ENCODE measurements at regions not wholly inside any gene's neighbourhood (a gene's known extent, or its start where the extent isn't known, plus 50 kb on each side); places are given as distances from the start of the nearest gene placed in this dataset.

- no peak overlapping the region for H3K9ac ChIP-seq (ENCODE audit: low read length)
These were observed 76.6 kb upstream of the OSBPL8 start for GRCh38 chr12:76636121-76636692.

GRCh38 chr12:76637807-76638206 is 78.2 kb upstream of the OSBPL8 start:
- no peaks in the 10 kb centered on the region for H3K79me2 ChIP-seq (ENCODE audit: insufficient read depth, low read length)
- H3K27me3 ChIP-seq (ENCODE audit: low read length): no peaks in the 10 kb centered on the region
- H3F3A ChIP-seq (ENCODE audit: insufficient read depth): no peaks in the 10 kb centered on the region
- H3K9ac ChIP-seq (ENCODE audit: low read length): no peak overlapping the region
- TF ChIP-seq EZH2phosphoT487 (conservative IDR thresholded peaks at IDR 0.05; ENCODE audit: low read length): no peak
- TF ChIP-seq CTCF (IDR thresholded peaks at IDR 0.05; ENCODE audit: insufficient read depth, low read length, poor library complexity, severe bottlenecking): no peak
- H2AFZ ChIP-seq (ENCODE audit: low read depth, low read length, severe bottlenecking): no peak overlapping the region
- H3K4me2 ChIP-seq (ENCODE audit: low read depth, low read length, poor library complexity, severe bottlenecking): no peak overlapping the region
- H3K4me3 ChIP-seq (ENCODE audit: insufficient read depth, low read length, poor library complexity, severe bottlenecking): no peak overlapping the region
- H4K20me1 ChIP-seq (ENCODE audit: low read depth, low read length): no peaks in the 10 kb centered on the region
- H3K27ac ChIP-seq (ENCODE audit: low read depth, low read length): no peak overlapping the region
- no peaks in the 10 kb centered on the region for H3K9me3 ChIP-seq (ENCODE audit: insufficient read depth, low read length)
- no peaks in the 10 kb centered on the region for H3K36me3 ChIP-seq (ENCODE audit: low read length)
- H3K9me2 ChIP-seq (replicated peaks; ENCODE audit: insufficient read depth, low read length): no peaks in the 10 kb centered on the region

More at GRCh38 chr12:76636121-76636692, 76.6 kb upstream of the OSBPL8 start:
- H3K27ac ChIP-seq (ENCODE audit: low read depth, low read length): no peak overlapping the region
- H3K4me3 ChIP-seq (ENCODE audit: insufficient read depth, low read length, poor library complexity, severe bottlenecking): no peak overlapping the region
- H3K79me2 ChIP-seq (ENCODE audit: insufficient read depth, low read length): no peaks in the 10 kb centered on the region
- H3K9me2 ChIP-seq (replicated peaks; ENCODE audit: insufficient read depth, low read length): no peaks in the 10 kb centered on the region
- H4K20me1 ChIP-seq (ENCODE audit: low read depth, low read length): no peaks in the 10 kb centered on the region
- TF ChIP-seq CTCF (IDR thresholded peaks at IDR 0.05; ENCODE audit: insufficient read depth, low read length, poor library complexity, severe bottlenecking): no peak
- no peak for TF ChIP-seq EZH2phosphoT487 (conservative IDR thresholded peaks at IDR 0.05; ENCODE audit: low read length)
- H3F3A ChIP-seq (ENCODE audit: insufficient read depth): no peaks in the 10 kb centered on the region
- no peaks in the 10 kb centered on the region for H3K36me3 ChIP-seq (ENCODE audit: low read length)
- no peaks in the 10 kb centered on the region for H3K9me3 ChIP-seq (ENCODE audit: insufficient read depth, low read length)
- no peak overlapping the region for H3K4me2 ChIP-seq (ENCODE audit: low read depth, low read length, poor library complexity, severe bottlenecking)
- no peak overlapping the region for H2AFZ ChIP-seq (ENCODE audit: low read depth, low read length, severe bottlenecking)
- H3K27me3 ChIP-seq (ENCODE audit: low read length): no peaks in the 10 kb centered on the region

GRCh38 chr12:76639646-76640045 is 80.1 kb upstream of the OSBPL8 start:
- Histone ChIP-seq H2AFZ (ENCODE audit: low read depth, low read length, severe bottlenecking) (no peak overlapping the region), H3K9me3 (ENCODE audit: insufficient read depth, low read length) (no peaks in the 10 kb centered on the region), H3K9me2 (replicated peaks; ENCODE audit: insufficient read depth, low read length) (no peaks in the 10 kb centered on the region), H4K20me1 (ENCODE audit: low read depth, low read length) (no peaks in the 10 kb centered on the region), H3K27me3 (ENCODE audit: low read length) (no peaks in the 10 kb centered on the region), H3K4me3 (ENCODE audit: insufficient read depth, low read length, poor library complexity, severe bottlenecking) (no peak overlapping the region), H3K4me2 (ENCODE audit: low read depth, low read length, poor library complexity, severe bottlenecking) (no peak overlapping the region), H3K27ac (ENCODE audit: low read depth, low read length) (no peak overlapping the region), H3F3A (ENCODE audit: insufficient read depth) (no peaks in the 10 kb centered on the region), H3K9ac (ENCODE audit: low read length) (no peak overlapping the region), H3K79me2 (ENCODE audit: insufficient read depth, low read length) (no peaks in the 10 kb centered on the region), H3K36me3 (ENCODE audit: low read length) (no peaks in the 10 kb centered on the region)
- TF ChIP-seq CTCF (IDR thresholded peaks at IDR 0.05; ENCODE audit: insufficient read depth, low read length, poor library complexity, severe bottlenecking): no peak
- TF ChIP-seq EZH2phosphoT487 (conservative IDR thresholded peaks at IDR 0.05; ENCODE audit: low read length): no peak
